RWPE2 (cell line): ENCODE measurements at regions not wholly inside any gene's neighbourhood (a gene's known extent, or its start where the extent isn't known, plus 50 kb on each side); places are given as distances from the start of the nearest gene placed in this dataset.
A peak's percentile ranks its signal among the peaks of the same experiment; 100 is the strongest.

Source experiments
- ATAC-seq: fragments of 200-7000 bp; cut with Tn5 transposase; 3 replicates; pipeline ENCODE4 v1.9.1; 2021; ENCODE audit warnings: low read depth
- DNase-seq: peaks from one replicate; pipeline ENCODE4 v3.0.0-alpha.2; 2020; ENCODE audit warnings: low spot score
- H3K27ac ChIP-seq: fragments of 450-650 bp; 2 replicates; pipeline ENCODE4 v1.5.1; 2017; ENCODE audit warnings: mild to moderate bottlenecking; ENCODE audit not compliant: poor library complexity, severe bottlenecking
- H3K27me3 ChIP-seq: fragments of 250-450 bp; sonication (Bioruptor Pico); 2 replicates; pipeline ENCODE4 v1.5.1; 2021; ENCODE audit warnings: mild to moderate bottlenecking, moderate library complexity; ENCODE audit not compliant: insufficient read depth, poor library complexity, severe bottlenecking
- H3K36me3 ChIP-seq: fragments of 250-450 bp; sonication (Bioruptor Pico); 2 replicates; pipeline ENCODE4 v1.5.1; 2020; ENCODE audit warnings: low read depth, mild to moderate bottlenecking, moderate library complexity
- H3K4me1 ChIP-seq: fragments of 250-450 bp; sonication (Bioruptor Pico); 2 replicates; pipeline ENCODE4 v1.5.1; 2021; ENCODE audit warnings: mild to moderate bottlenecking, moderate library complexity; ENCODE audit not compliant: insufficient read depth, poor library complexity, severe bottlenecking
- H3K4me3 ChIP-seq: fragments of 250-450 bp; sonication (Bioruptor Pico); 2 replicates; pipeline ENCODE4 v1.5.1; 2021; ENCODE audit warnings: mild to moderate bottlenecking, moderate library complexity; ENCODE audit not compliant: severe bottlenecking
- H3K9me3 ChIP-seq: fragments of 250-450 bp; sonication (Bioruptor Pico); 2 replicates; pipeline ENCODE4 v1.5.1; 2021; ENCODE audit warnings: mild to moderate bottlenecking, moderate library complexity; ENCODE audit not compliant: severe bottlenecking
- CTCF ChIP-seq: fragments of 450-650 bp; IDR thresholded peaks from one replicate; pipeline ENCODE4 v1.5.1; 2017; ENCODE audit warnings: mild to moderate bottlenecking, moderate library complexity; ENCODE audit not compliant: poor library complexity, severe bottlenecking

- ATAC-seq (0 out of 3 replicates have a peak, but pooled peaks have one; percentile 20), DNase-seq (no peak)
- no peaks in the 10 kb centered on the region for H3K9me3 ChIP-seq
- no peaks in the 10 kb centered on the region for H3K36me3 ChIP-seq
- no peak overlapping the region for H3K4me3 ChIP-seq
- H3K4me1 ChIP-seq: no peaks in the 10 kb centered on the region
- TF ChIP-seq CTCF: no peak
- H3K27ac ChIP-seq: no peak overlapping the region
- H3K27me3 ChIP-seq: no peaks in the 10 kb centered on the region
These were observed 108.9 kb downstream of the VEGFA start for GRCh38 chr6:43878823-43879495.

GRCh38 chr6:43878127-43878634 is 108.2 kb downstream of the VEGFA start:
- Histone ChIP-seq H3K27me3 (no peaks in the 10 kb centered on the region), H3K27ac (no peak overlapping the region), H3K4me3 (no peak overlapping the region), H3K36me3 (no peaks in the 10 kb centered on the region), H3K9me3 (no peaks in the 10 kb centered on the region), H3K4me1 (no peaks in the 10 kb centered on the region)
- ATAC-seq: no peak
- DNase-seq: no peak
- TF ChIP-seq CTCF: no peak

- no peak for ATAC-seq
- Histone ChIP-seq H3K27me3 (no peaks in the 10 kb centered on the region), H3K36me3 (no peaks in the 10 kb centered on the region), H3K4me3 (no peak overlapping the region), H3K27ac (no peak overlapping the region), H3K9me3 (no peaks in the 10 kb centered on the region), H3K4me1 (no peaks in the 10 kb centered on the region)
- no peak for TF ChIP-seq CTCF
- DNase-seq: no peak
These were observed 107.6 kb downstream of the VEGFA start for GRCh38 chr6:43877463-43878126.

- Histone ChIP-seq H3K27ac (no peak overlapping the region), H3K4me1 (no peaks in the 10 kb centered on the region), H3K9me3 (no peaks in the 10 kb centered on the region), H3K36me3 (no peaks in the 10 kb centered on the region), H3K27me3 (no peaks in the 10 kb centered on the region), H3K4me3 (no peak overlapping the region)
- DNase-seq (no peak), ATAC-seq (no peak)
- TF ChIP-seq CTCF: no peak
These were observed 107.0 kb downstream of the VEGFA start for GRCh38 chr6:43877036-43877435.

GRCh38 chr6:43876602-43877001 is 106.6 kb downstream of the VEGFA start:
- H3K9me3 ChIP-seq: no peaks in the 10 kb centered on the region
- ATAC-seq: no peak
- H3K4me3 ChIP-seq: no peak overlapping the region
- H3K27ac ChIP-seq: no peak overlapping the region
- no peak for TF ChIP-seq CTCF
- no peaks in the 10 kb centered on the region for H3K27me3 ChIP-seq
- H3K36me3 ChIP-seq: no peaks in the 10 kb centered on the region
- DNase-seq: no peak
- H3K4me1 ChIP-seq: no peaks in the 10 kb centered on the region
